ENCODE measurements at regions not wholly inside any gene's neighbourhood (a gene's known extent, or its start where the extent isn't known, plus 50 kb on each side); places are given as distances from the start of the nearest gene placed in this dataset.

GRCh38 chr5:138665261-138665660, 88.0 kb upstream of the CTNNA1 start:
- Histone ChIP-seq H3K79me2 (ENCODE audit: insufficient read depth, low read length) (no peaks in the 10 kb centered on the region), H3K4me1 (ENCODE audit: insufficient read depth, low read length, poor library complexity, severe bottlenecking) (peaks cover 13% of the 10 kb centered on the region), H3K9me2 (replicated peaks; ENCODE audit: low read depth, low read length) (no peaks in the 10 kb centered on the region), H2AFZ (ENCODE audit: low read length) (no peak overlapping the region), H3K9me3 (ENCODE audit: insufficient read depth, low read depth, low read length) (no peaks in the 10 kb centered on the region), H3K9ac (ENCODE audit: low read depth, low read length, poor library complexity, severe bottlenecking) (no peak overlapping the region), H3F3A (ENCODE audit: low read depth) (no peaks in the 10 kb centered on the region), H3K27me3 (ENCODE audit: insufficient read depth, low read length, poor library complexity, severe bottlenecking) (peaks cover 89% of the 10 kb centered on the region), H3K36me3 (ENCODE audit: insufficient read depth, low read length) (no peaks in the 10 kb centered on the region), H4K20me1 (ENCODE audit: insufficient read depth, low read length, poor library complexity, severe bottlenecking) (no peaks in the 10 kb centered on the region), H3K4me3 (ENCODE audit: low read length, poor library complexity, severe bottlenecking) (no peak overlapping the region), H3K4me2 (ENCODE audit: low read depth, low read length, poor library complexity, severe bottlenecking) (no peak overlapping the region)
- TF ChIP-seq EZH2phosphoT487 (IDR thresholded peaks at IDR 0.05; ENCODE audit: borderline replicate concordance), result no peak
- TF ChIP-seq CTCF (conservative IDR thresholded peaks at IDR 0.05; ENCODE audit: low read length), result no peak

GRCh38 chr5:138664276-138664943, 88.8 kb upstream of the CTNNA1 start:
- Histone ChIP-seq H3K4me3 (ENCODE audit: low read length, poor library complexity, severe bottlenecking) (no peak overlapping the region), H3K36me3 (ENCODE audit: insufficient read depth, low read length) (no peaks in the 10 kb centered on the region), H3K79me2 (ENCODE audit: insufficient read depth, low read length) (no peaks in the 10 kb centered on the region), H3K9me2 (replicated peaks; ENCODE audit: low read depth, low read length) (no peaks in the 10 kb centered on the region), H2AFZ (ENCODE audit: low read length) (no peak overlapping the region), H3F3A (ENCODE audit: low read depth) (no peaks in the 10 kb centered on the region), H3K4me1 (ENCODE audit: insufficient read depth, low read length, poor library complexity, severe bottlenecking) (peaks cover 13% of the 10 kb centered on the region), H3K27me3 (ENCODE audit: insufficient read depth, low read length, poor library complexity, severe bottlenecking) (peaks cover 89% of the 10 kb centered on the region), H4K20me1 (ENCODE audit: insufficient read depth, low read length, poor library complexity, severe bottlenecking) (no peaks in the 10 kb centered on the region), H3K9me3 (ENCODE audit: insufficient read depth, low read depth, low read length) (no peaks in the 10 kb centered on the region), H3K9ac (ENCODE audit: low read depth, low read length, poor library complexity, severe bottlenecking) (no peak overlapping the region), H3K4me2 (ENCODE audit: low read depth, low read length, poor library complexity, severe bottlenecking) (no peak overlapping the region)
- TF ChIP-seq EZH2phosphoT487 (IDR thresholded peaks at IDR 0.05; ENCODE audit: borderline replicate concordance), result no peak
- no peak for TF ChIP-seq CTCF (conservative IDR thresholded peaks at IDR 0.05; ENCODE audit: low read length)

- no peaks in the 10 kb centered on the region for H3K9me3 ChIP-seq (ENCODE audit: insufficient read depth, low read depth, low read length)
- no peaks in the 10 kb centered on the region for H4K20me1 ChIP-seq (ENCODE audit: insufficient read depth, low read length, poor library complexity, severe bottlenecking)
- H3K4me3 ChIP-seq (ENCODE audit: low read length, poor library complexity, severe bottlenecking), result no peak overlapping the region
- H3K79me2 ChIP-seq (ENCODE audit: insufficient read depth, low read length), result no peaks in the 10 kb centered on the region
- no peaks in the 10 kb centered on the region for H3F3A ChIP-seq (ENCODE audit: low read depth)
- H2AFZ ChIP-seq (ENCODE audit: low read length), result no peak overlapping the region
- H3K9me2 ChIP-seq (replicated peaks; ENCODE audit: low read depth, low read length), result no peaks in the 10 kb centered on the region
- H3K4me1 ChIP-seq (ENCODE audit: insufficient read depth, low read length, poor library complexity, severe bottlenecking), result peaks cover 7% of the 10 kb centered on the region
- no peak overlapping the region for H3K4me2 ChIP-seq (ENCODE audit: low read depth, low read length, poor library complexity, severe bottlenecking)
- H3K36me3 ChIP-seq (ENCODE audit: insufficient read depth, low read length), result no peaks in the 10 kb centered on the region
- peaks cover 96% of the 10 kb centered on the region for H3K27me3 ChIP-seq (ENCODE audit: insufficient read depth, low read length, poor library complexity, severe bottlenecking)
- no peak overlapping the region for H3K9ac ChIP-seq (ENCODE audit: low read depth, low read length, poor library complexity, severe bottlenecking)
- TF ChIP-seq CTCF (conservative IDR thresholded peaks at IDR 0.05; ENCODE audit: low read length) (no peak), EZH2phosphoT487 (IDR thresholded peaks at IDR 0.05; ENCODE audit: borderline replicate concordance) (no peak)
Observed at GRCh38 chr5:138663561-138663960, 88.4 kb upstream of the HSPA9 start.
